ENCODE measurements at regions not wholly inside any gene's neighbourhood (a gene's known extent, or its start where the extent isn't known, plus 50 kb on each side); places are given as distances from the start of the nearest gene placed in this dataset.
"Not testable (repeated sequence)": the region's sequence is repeated elsewhere in the genome, so short reads cannot be mapped to it uniquely, and the experiment has no call there.

GRCh38 chr3:177464392-177465256 lies 267.3 kb upstream of the TBL1XR1 start:
- Histone ChIP-seq H3K27me3 (ENCODE audit: insufficient read depth, low read length, poor library complexity) (no peaks in the 10 kb centered on the region), H3K4me1 (ENCODE audit: control insufficient read depth, low read depth, low read length) (peaks cover 5% of the 10 kb centered on the region), H3K23ac (ENCODE audit: low read length) (no peak overlapping the region), H3K4me2 (ENCODE audit: low read length) (no peak overlapping the region), H3K18ac (ENCODE audit: low read length) (no peak overlapping the region), H4K8ac (ENCODE audit: low read depth, low read length) (no peak overlapping the region), H2BK5ac (ENCODE audit: low read length) (no peak overlapping the region), H3K4ac (ENCODE audit: low read depth, low read length) (no peak overlapping the region), H3K56ac (ENCODE audit: low read length) (no peak overlapping the region), H3K79me1 (ENCODE audit: low read length) (no peaks in the 10 kb centered on the region), H3K27ac (ENCODE audit: low read depth, low read length) (no peak overlapping the region), H3K4me3 (ENCODE audit: low read length) (no peak overlapping the region), H3K79me2 (ENCODE audit: control insufficient read depth, insufficient read depth, low read length) (no peaks in the 10 kb centered on the region), H2BK15ac (replicated peaks; ENCODE audit: low read depth) (peak overlapping the region; percentile 76), H3K36me3 (ENCODE audit: control insufficient read depth, insufficient read depth, low read length) (no peaks in the 10 kb centered on the region), H4K5ac (ENCODE audit: low read length) (no peak overlapping the region), H2BK120ac (ENCODE audit: low read depth, low read length) (no peak overlapping the region), H3K9ac (ENCODE audit: low read length) (no peak overlapping the region), H2AK5ac (ENCODE audit: low read length) (no peak overlapping the region)
- DNase-seq, result no peak
- WGBS (ENCODE audit: extremely low coverage, insufficient coverage, low lambda C conversion rate), result no CpG with 5 or more reads among the region's 5 CpGs

DNA sequence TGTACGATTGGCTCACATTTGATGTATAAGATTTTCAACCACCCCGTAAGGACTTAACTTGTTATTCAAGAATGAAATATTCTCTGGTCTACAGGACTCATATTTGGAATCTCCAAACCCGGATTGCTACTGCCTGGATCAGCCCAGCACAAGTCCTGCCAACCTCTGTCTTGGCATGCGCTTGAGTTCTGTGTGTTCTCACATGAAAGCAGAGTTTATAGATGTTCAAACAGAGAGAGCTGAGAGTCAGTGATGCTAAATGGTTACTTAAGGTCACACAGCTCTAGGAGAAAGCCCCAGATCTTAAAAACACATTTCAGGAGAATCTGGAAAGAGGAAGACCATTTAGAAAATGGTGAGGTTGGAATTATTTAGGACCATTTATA lies 268.0 kb upstream of the TBL1XR1 start:
- no peak for DNase-seq
- H4K8ac ChIP-seq (ENCODE audit: low read depth, low read length), result no peak overlapping the region
- no peak overlapping the region for H2BK5ac ChIP-seq (ENCODE audit: low read length)
- H2BK15ac ChIP-seq (replicated peaks; ENCODE audit: low read depth), result no peak overlapping the region
- no peak overlapping the region for H4K5ac ChIP-seq (ENCODE audit: low read length)
- no CpG with 5 or more reads among the region's 4 CpGs for WGBS (ENCODE audit: extremely low coverage, insufficient coverage, low lambda C conversion rate)
- no peak overlapping the region for H3K4ac ChIP-seq (ENCODE audit: low read depth, low read length)
- no peak overlapping the region for H3K56ac ChIP-seq (ENCODE audit: low read length)
- H3K4me3 ChIP-seq (ENCODE audit: low read length), result no peak overlapping the region
- H3K79me2 ChIP-seq (ENCODE audit: control insufficient read depth, insufficient read depth, low read length), result no peaks in the 10 kb centered on the region
- H3K9ac ChIP-seq (ENCODE audit: low read length), result no peak overlapping the region
- H3K4me1 ChIP-seq (ENCODE audit: control insufficient read depth, low read depth, low read length), result peaks cover 3% of the 10 kb centered on the region
- H3K27ac ChIP-seq (ENCODE audit: low read depth, low read length), result no peak overlapping the region
- no peaks in the 10 kb centered on the region for H3K27me3 ChIP-seq (ENCODE audit: insufficient read depth, low read length, poor library complexity)
- H3K36me3 ChIP-seq (ENCODE audit: control insufficient read depth, insufficient read depth, low read length), result no peaks in the 10 kb centered on the region
- no peaks in the 10 kb centered on the region for H3K79me1 ChIP-seq (ENCODE audit: low read length)
- no peak overlapping the region for H3K23ac ChIP-seq (ENCODE audit: low read length)
- H2AK5ac ChIP-seq (ENCODE audit: low read length), result no peak overlapping the region
- H3K18ac ChIP-seq (ENCODE audit: low read length), result no peak overlapping the region
- no peak overlapping the region for H2BK120ac ChIP-seq (ENCODE audit: low read depth, low read length)
- H3K4me2 ChIP-seq (ENCODE audit: low read length), result no peak overlapping the region

DNA sequence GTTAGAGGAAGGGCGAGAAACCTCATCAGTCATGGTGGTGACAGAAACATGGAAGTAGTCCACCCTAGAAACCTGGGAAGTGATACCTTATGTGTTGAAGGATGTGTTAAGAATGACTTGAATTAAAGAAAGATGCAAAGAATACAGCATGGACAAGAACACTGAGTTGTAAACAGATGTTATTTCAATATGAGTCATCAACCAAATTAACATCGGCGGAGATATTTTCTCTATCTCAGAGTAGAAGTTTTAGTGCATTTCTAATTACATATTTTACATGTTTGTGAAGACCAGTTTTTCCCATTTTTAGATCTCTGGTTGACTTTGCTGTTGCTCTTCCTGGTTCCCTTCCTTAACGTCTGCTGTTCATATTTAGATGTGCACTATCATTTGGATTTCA lies 268.8 kb upstream of the TBL1XR1 start:
- H3K18ac ChIP-seq (ENCODE audit: low read length), result no peak overlapping the region
- no peaks in the 10 kb centered on the region for H3K36me3 ChIP-seq (ENCODE audit: control insufficient read depth, insufficient read depth, low read length)
- H3K23ac ChIP-seq (ENCODE audit: low read length), result no peak overlapping the region
- H3K4me2 ChIP-seq (ENCODE audit: low read length), result no peak overlapping the region
- H4K8ac ChIP-seq (ENCODE audit: low read depth, low read length), result no peak overlapping the region
- H2BK120ac ChIP-seq (ENCODE audit: low read depth, low read length), result no peak overlapping the region
- H3K79me2 ChIP-seq (ENCODE audit: control insufficient read depth, insufficient read depth, low read length), result no peaks in the 10 kb centered on the region
- no peak overlapping the region for H3K27ac ChIP-seq (ENCODE audit: low read depth, low read length)
- no CpG with 5 or more reads among the region's 4 CpGs for WGBS (ENCODE audit: extremely low coverage, insufficient coverage, low lambda C conversion rate)
- H4K5ac ChIP-seq (ENCODE audit: low read length), result no peak overlapping the region
- no peak overlapping the region for H2AK5ac ChIP-seq (ENCODE audit: low read length)
- H3K4me3 ChIP-seq (ENCODE audit: low read length), result no peak overlapping the region
- no peak overlapping the region for H2BK15ac ChIP-seq (replicated peaks; ENCODE audit: low read depth)
- no peaks in the 10 kb centered on the region for H3K79me1 ChIP-seq (ENCODE audit: low read length)
- no peak overlapping the region for H3K4ac ChIP-seq (ENCODE audit: low read depth, low read length)
- no peak for DNase-seq
- H3K27me3 ChIP-seq (ENCODE audit: insufficient read depth, low read length, poor library complexity), result no peaks in the 10 kb centered on the region
- H3K56ac ChIP-seq (ENCODE audit: low read length), result no peak overlapping the region
- peaks cover 3% of the 10 kb centered on the region for H3K4me1 ChIP-seq (ENCODE audit: control insufficient read depth, low read depth, low read length)
- no peak overlapping the region for H2BK5ac ChIP-seq (ENCODE audit: low read length)
- H3K9ac ChIP-seq (ENCODE audit: low read length), result no peak overlapping the region

- not testable (repeated sequence) for H2BK120ac ChIP-seq (ENCODE audit: low read depth, low read length); H3K56ac ChIP-seq (ENCODE audit: low read length); H3K4me1 ChIP-seq (ENCODE audit: control insufficient read depth, low read depth, low read length); H3K27ac ChIP-seq (ENCODE audit: low read depth, low read length); H3K4ac ChIP-seq (ENCODE audit: low read depth, low read length); H4K5ac ChIP-seq (ENCODE audit: low read length); H3K4me2 ChIP-seq (ENCODE audit: low read length); H3K9ac ChIP-seq (ENCODE audit: low read length); H3K18ac ChIP-seq (ENCODE audit: low read length); H4K8ac ChIP-seq (ENCODE audit: low read depth, low read length); DNase-seq; H3K79me1 ChIP-seq (ENCODE audit: low read length); H2BK5ac ChIP-seq (ENCODE audit: low read length); H3K4me3 ChIP-seq (ENCODE audit: low read length); H3K79me2 ChIP-seq (ENCODE audit: control insufficient read depth, insufficient read depth, low read length); H3K36me3 ChIP-seq (ENCODE audit: control insufficient read depth, insufficient read depth, low read length); H3K27me3 ChIP-seq (ENCODE audit: insufficient read depth, low read length, poor library complexity); H2BK15ac ChIP-seq (replicated peaks; ENCODE audit: low read depth); H3K23ac ChIP-seq (ENCODE audit: low read length); H2AK5ac ChIP-seq (ENCODE audit: low read length)
- no CpG with 5 or more reads among the region's 5 CpGs for WGBS (ENCODE audit: extremely low coverage, insufficient coverage, low lambda C conversion rate)
Measured at GRCh38 chr3:177466622-177467021, 269.3 kb upstream of the TBL1XR1 start.

- H2BK120ac ChIP-seq (ENCODE audit: low read depth, low read length), result no peak overlapping the region
- H3K79me1 ChIP-seq (ENCODE audit: low read length), result no peaks in the 10 kb centered on the region
- H3K27ac ChIP-seq (ENCODE audit: low read depth, low read length), result no peak overlapping the region
- no peak overlapping the region for H4K5ac ChIP-seq (ENCODE audit: low read length)
- no peak overlapping the region for H3K4me3 ChIP-seq (ENCODE audit: low read length)
- H3K9ac ChIP-seq (ENCODE audit: low read length), result no peak overlapping the region
- H3K36me3 ChIP-seq (ENCODE audit: control insufficient read depth, insufficient read depth, low read length), result no peaks in the 10 kb centered on the region
- no peak for DNase-seq
- no peak overlapping the region for H3K4ac ChIP-seq (ENCODE audit: low read depth, low read length)
- no peak overlapping the region for H3K56ac ChIP-seq (ENCODE audit: low read length)
- WGBS (ENCODE audit: extremely low coverage, insufficient coverage, low lambda C conversion rate), result no CpG with 5 or more reads among the region's 5 CpGs
- no peak overlapping the region for H3K18ac ChIP-seq (ENCODE audit: low read length)
- no peak overlapping the region for H2BK15ac ChIP-seq (replicated peaks; ENCODE audit: low read depth)
- H3K23ac ChIP-seq (ENCODE audit: low read length), result no peak overlapping the region
- H2BK5ac ChIP-seq (ENCODE audit: low read length), result no peak overlapping the region
- H4K8ac ChIP-seq (ENCODE audit: low read depth, low read length), result no peak overlapping the region
- H3K79me2 ChIP-seq (ENCODE audit: control insufficient read depth, insufficient read depth, low read length), result no peaks in the 10 kb centered on the region
- peaks cover 3% of the 10 kb centered on the region for H3K4me1 ChIP-seq (ENCODE audit: control insufficient read depth, low read depth, low read length)
- H2AK5ac ChIP-seq (ENCODE audit: low read length), result no peak overlapping the region
- H3K4me2 ChIP-seq (ENCODE audit: low read length), result no peak overlapping the region
- H3K27me3 ChIP-seq (ENCODE audit: insufficient read depth, low read length, poor library complexity), result no peaks in the 10 kb centered on the region
Measured at GRCh38 chr3:177467247-177467985, 270.1 kb upstream of the TBL1XR1 start.

Measured in mesendoderm (in vitro differentiated cells).